IMR-90 (cell line): ENCODE measurements at regions not wholly inside any gene's neighbourhood (a gene's known extent, or its start where the extent isn't known, plus 50 kb on each side); places are given as distances from the start of the nearest gene placed in this dataset.

ENCODE experiments used
- ATAC-seq: fragments of 200-7000 bp; cut with Tn5 transposase; 2 replicates; pipeline ENCODE4 v1.9.1; 2020; ENCODE audit warnings: low read depth, mild to moderate bottlenecking, moderate library complexity
- BruUV-seq: library from RNA; stranded (reverse); fragments of 400-500 nt; replicated peaks from 2 replicates; lab custom pipeline; 2021; lab: Mats Ljungman, UMichigan
- CTCF ChIA-PET: fragments of 300-600 bp; formaldehyde crosslinking; extraction: SDS; loops from one replicate; lab custom pipeline; 2021; ENCODE audit warnings: antibody characterized with exemption; lab: Yijun Ruan, JAX
- POLR2A ChIA-PET: fragments of 300-600 bp; sonication (Branson Sonifier 250); formaldehyde crosslinking; loops from one replicate; lab custom pipeline; 2022; ENCODE audit warnings: antibody characterized with exemption; ENCODE audit not compliant: unreplicated experiment; lab: Charles Lee
- DNase-seq: peaks from one replicate; pipeline ENCODE4 v3.0.0; 2013
- H2AFZ ChIP-seq: replicated peaks from 2 replicates; pipeline ENCODE3; 2013; ENCODE audit warnings: low read length, mild to moderate bottlenecking; ENCODE audit not compliant: poor library complexity
- H2AK5ac ChIP-seq: 2 replicates; pipeline ENCODE4 v1.6.1; 2013; ENCODE audit warnings: low read depth, low read length, inconsistent platforms
- H2AK9ac ChIP-seq: replicated peaks from 2 replicates; pipeline ENCODE3; 2013; ENCODE audit warnings: mild to moderate bottlenecking, low read depth, low read length, moderate library complexity; ENCODE audit not compliant: poor library complexity
- H2BK120ac ChIP-seq: 2 replicates; pipeline ENCODE4 v1.6.1; 2013; ENCODE audit warnings: low read depth, low read length, inconsistent platforms
- H2BK15ac ChIP-seq: 3 replicates; pipeline ENCODE4 v1.6.1; 2013; ENCODE audit warnings: low read depth, low read length, inconsistent platforms
- H2BK20ac ChIP-seq: 2 replicates; pipeline ENCODE4 v1.6.1; 2013; ENCODE audit warnings: low read depth, mild to moderate bottlenecking, inconsistent platforms, low read length, moderate library complexity
- H2BK5ac ChIP-seq: 2 replicates; pipeline ENCODE4 v1.6.1; 2013; ENCODE audit warnings: mild to moderate bottlenecking, low read depth, low read length, inconsistent platforms; ENCODE audit not compliant: poor library complexity, severe bottlenecking
- H3K14ac ChIP-seq: replicated peaks from 2 replicates; pipeline ENCODE4 v1.6.1; 2013; ENCODE audit warnings: low read depth, low read length, inconsistent platforms
- H3K18ac ChIP-seq: 2 replicates; pipeline ENCODE4 v1.6.1; 2013; ENCODE audit warnings: low read depth, low read length, control low read depth
- H3K23ac ChIP-seq: 2 replicates; pipeline ENCODE4 v1.6.1; 2013; ENCODE audit warnings: low read depth, low read length, inconsistent platforms
- H3K27ac ChIP-seq: 2 replicates; pipeline ENCODE4 v1.5.1; 2013; ENCODE audit warnings: mild to moderate bottlenecking, control low read depth, low read length; ENCODE audit not compliant: insufficient read depth
- H3K27me3 ChIP-seq: 2 replicates; pipeline ENCODE4 v1.6.1; 2013; ENCODE audit warnings: low read length; ENCODE audit not compliant: control insufficient read depth, insufficient read depth
- H3K36me3 ChIP-seq: 2 replicates; pipeline ENCODE4 v1.6.1; 2013; ENCODE audit warnings: low read length, mixed read lengths; ENCODE audit not compliant: control insufficient read depth, insufficient read depth
- H3K4ac ChIP-seq: 2 replicates; pipeline ENCODE4 v1.6.1; 2013; ENCODE audit warnings: low read depth, low read length, inconsistent platforms
- H3K4me1 ChIP-seq: 2 replicates; pipeline ENCODE4 v1.6.1; 2013; ENCODE audit warnings: low read length, mixed read lengths; ENCODE audit not compliant: control insufficient read depth, insufficient read depth
- H3K4me2 ChIP-seq: 2 replicates; pipeline ENCODE4 v1.6.1; 2013; ENCODE audit warnings: low read depth, mild to moderate bottlenecking, control low read depth, low read length, moderate library complexity
- H3K4me3 ChIP-seq: 2 replicates; pipeline ENCODE4 v1.5.1; 2013; ENCODE audit warnings: low read depth, mild to moderate bottlenecking, control low read depth, low read length, moderate library complexity; ENCODE audit not compliant: insufficient read depth
- H3K56ac ChIP-seq: 2 replicates; pipeline ENCODE4 v1.6.1; 2013; ENCODE audit warnings: low read length, inconsistent platforms; ENCODE audit not compliant: insufficient read depth; ENCODE audit errors: extremely low read depth
- H3K79me1 ChIP-seq, 2 experiments: 2 replicates each; pipeline ENCODE4 v1.6.1; 2013; ENCODE audit warnings: low read length in 2 of 2, inconsistent platforms in 1 of 2, low read depth in 1 of 2
- H3K9ac ChIP-seq: 2 replicates; pipeline ENCODE4 v1.6.1; 2013; ENCODE audit warnings: low read depth, low read length, control low read depth
- H3K9me1 ChIP-seq: 2 replicates; pipeline ENCODE4 v1.6.1; 2013; ENCODE audit warnings: low read length, inconsistent platforms; ENCODE audit not compliant: insufficient read depth
- H3K9me3 ChIP-seq: 2 replicates; pipeline ENCODE4 v1.6.1; 2013; ENCODE audit warnings: low read length; ENCODE audit not compliant: control insufficient read depth, insufficient read depth
- H4K20me1 ChIP-seq: 2 replicates; pipeline ENCODE4 v1.6.1; 2013; ENCODE audit warnings: low read length, inconsistent platforms; ENCODE audit not compliant: insufficient read depth
- H4K5ac ChIP-seq: 2 replicates; pipeline ENCODE4 v1.6.1; 2013; ENCODE audit warnings: mild to moderate bottlenecking, low read depth, low read length, control low read depth
- H4K8ac ChIP-seq, 2 experiments: 2 replicates each; pipeline ENCODE4 v1.6.1; 2013; ENCODE audit warnings: low read depth in 2 of 2, low read length in 2 of 2, control low read depth in 1 of 2, inconsistent platforms in 1 of 2
- H4K91ac ChIP-seq: 2 replicates; pipeline ENCODE4 v1.6.1; 2013; ENCODE audit warnings: low read depth, low read length, inconsistent platforms; ENCODE audit not compliant: insufficient read depth
- BHLHE40 ChIP-seq: fragments of 150-350 bp; IDR thresholded peaks from 2 replicates; pipeline ENCODE4 v1.6.1; 2016; ENCODE audit warnings: mild to moderate bottlenecking, low read depth, low read length
- FOS ChIP-seq: fragments of 150-350 bp; IDR thresholded peaks from 2 replicates; pipeline ENCODE4 v1.6.1; 2016; ENCODE audit warnings: low read depth, low read length
- MAZ ChIP-seq: IDR thresholded peaks from 2 replicates; pipeline ENCODE4 v1.6.1; 2012; ENCODE audit warnings: low read depth, mild to moderate bottlenecking, low read length, improper control_type of control experiment, moderate library complexity, borderline replicate concordance
- SMC3 ChIP-seq: fragments of 150-350 bp; IDR thresholded peaks from 2 replicates; pipeline ENCODE4 v1.6.1; 2016; ENCODE audit warnings: low read depth, mild to moderate bottlenecking, antibody characterized with exemption, low read length, moderate library complexity
- WGBS, 2 experiments: methylation state at CpG; one replicate each; pipeline versions ENCODE4 v1.1.5 to v1.1.7; 2013; ENCODE audit warnings: missing lambda C conversion rate in 2 of 2; ENCODE audit not compliant: insufficient read length in 1 of 2; ENCODE audit errors: extremely low coverage in 2 of 2; 5-methylcytosine and 5-hydroxymethylcytosine counted together
- dilution Hi-C: fragments of 300-500 bp; cut with HindIII; formaldehyde crosslinking; loops from one replicate; pipeline ENCODE4 v1.14.3; 2018; ENCODE audit warnings: low sequenced_read_pairs; ENCODE audit not compliant: unreplicated experiment
- in situ Hi-C: fragments of 300-500 bp; cut with MboI; formaldehyde crosslinking; loops from 3 replicates; pipeline ENCODE4 v1.14.3; 2019; ENCODE audit warnings: low sequenced_read_pairs, inconsistent platforms, mixed read lengths
- intact Hi-C: fragments of 100-400 bp; cut with micrococcal nuclease; formaldehyde crosslinking; loops from 2 replicates; pipeline ENCODE4 v1.10.0; 2022

- no peak overlapping the region for H4K91ac ChIP-seq
- in situ Hi-C loops (no loop called here), dilution Hi-C loops (no loop called here), intact Hi-C loops (no loop called here)
- peaks cover 6% of the 10 kb centered on the region; the same call in 1 of the 2 replicates for H3K9me1 ChIP-seq
- H3K14ac ChIP-seq: no peak overlapping the region
- H2BK20ac ChIP-seq: no peak overlapping the region
- H3K9ac ChIP-seq: no peak overlapping the region
- H2BK5ac ChIP-seq: no peak overlapping the region
- H2AK9ac ChIP-seq: no peak overlapping the region
- CTCF ChIA-PET: no interaction called here
- POLR2A ChIA-PET: no interaction called here
- H3K18ac ChIP-seq: no peak overlapping the region
- H3K79me1 ChIP-seq: no peaks in the 10 kb centered on the region
- no peak for TF ChIP-seq BHLHE40
- TF ChIP-seq FOS: no peak
- no peak for TF ChIP-seq SMC3
- TF ChIP-seq MAZ: no peak
- no peak overlapping the region for H4K5ac ChIP-seq
- no peak overlapping the region for H3K4ac ChIP-seq
- DNase-seq (no peak), ATAC-seq (no peak)
- no peak overlapping the region for H2AFZ ChIP-seq
- H2BK120ac ChIP-seq: no peak overlapping the region
- no peak overlapping the region for H3K4me3 ChIP-seq
- no peak overlapping the region for H2AK5ac ChIP-seq
- no peaks in the 10 kb centered on the region for H3K36me3 ChIP-seq
- H4K20me1 ChIP-seq: no peaks in the 10 kb centered on the region
- H3K4me1 ChIP-seq: peaks cover 5% of the 10 kb centered on the region; the same call in 1 of the 2 replicates
- H4K8ac ChIP-seq: no peak overlapping the region
- no peak overlapping the region for H3K23ac ChIP-seq
- H3K4me2 ChIP-seq: no peak overlapping the region
- no TSS peak for BruUV-seq
- H3K9me3 ChIP-seq: no peaks in the 10 kb centered on the region
- no peak overlapping the region for H3K27ac ChIP-seq
- H2BK15ac ChIP-seq: no peak overlapping the region
- H3K56ac ChIP-seq: no peak overlapping the region
- no CpG with 5 or more reads among the region's 2 CpGs for WGBS, 2 experiments
- H3K27me3 ChIP-seq: peaks cover 17% of the 10 kb centered on the region
Measured at GRCh38 chr22:27142286-27142685, 484.9 kb downstream of the MIAT start.
